PC-9 (cell line): ENCODE measurements at regions not wholly inside any gene's neighbourhood (a gene's known extent, or its start where the extent isn't known, plus 50 kb on each side); places are given as distances from the start of the nearest gene placed in this dataset.

Source experiments
- BruUV-seq: library from RNA; stranded (reverse); fragments of 400-500 nt; replicated peaks from 2 replicates; lab custom pipeline; 2021; lab: Mats Ljungman, UMichigan
- CTCF ChIA-PET: fragments of 300-600 bp; sonication (Branson Sonifier 250); formaldehyde crosslinking; loops from one replicate; lab custom pipeline; 2022; ENCODE audit warnings: antibody characterized with exemption; lab: Charles Lee
- POLR2A ChIA-PET: fragments of 300-600 bp; sonication (Branson Sonifier 250); formaldehyde crosslinking; loops from one replicate; lab custom pipeline; 2022; ENCODE audit warnings: antibody characterized with exemption; ENCODE audit not compliant: unreplicated experiment; lab: Charles Lee
- DNase-seq, 2 experiments: peaks; one replicate each; pipeline versions ENCODE4 v3.0.0 to v3.0.0-alpha.2; 2015 to 2022; ENCODE audit warnings: mixed read lengths in 1 of 2
- H2AFZ ChIP-seq: fragments of 200-600 bp; sonication (generic); 2 replicates; pipeline ENCODE4 v1.8.1; 2017; ENCODE audit warnings: antibody characterized with exemption
- H3F3A ChIP-seq: fragments of 200-600 bp; sonication (generic); 2 replicates; pipeline ENCODE4 v1.8.1; 2017; ENCODE audit warnings: antibody characterized with exemption, mild to moderate bottlenecking, low read depth; ENCODE audit not compliant: insufficient read depth
- H3K27ac ChIP-seq: fragments of 200-600 bp; sonication (generic); 2 replicates; pipeline ENCODE4 v1.6.1; 2016; ENCODE audit warnings: mixed run types
- H3K27me3 ChIP-seq: fragments of 200-600 bp; sonication (generic); 2 replicates; pipeline ENCODE4 v1.6.1; 2016; ENCODE audit warnings: low read depth, mixed run types; ENCODE audit not compliant: insufficient read depth
- H3K36me3 ChIP-seq: fragments of 200-600 bp; sonication (generic); 2 replicates; pipeline ENCODE4 v1.6.1; 2016; ENCODE audit warnings: low read depth, mixed run types
- H3K4me1 ChIP-seq: fragments of 200-600 bp; sonication (generic); replicated peaks from 2 replicates; pipeline ENCODE4 v1.6.1; 2016; ENCODE audit warnings: mixed run types; ENCODE audit not compliant: insufficient read depth
- H3K4me2 ChIP-seq: fragments of 200-600 bp; sonication (generic); 2 replicates; pipeline ENCODE4 v1.6.1; 2017; ENCODE audit warnings: mixed run types
- H3K4me3 ChIP-seq: fragments of 200-600 bp; sonication (generic); 2 replicates; pipeline ENCODE4 v1.6.1; 2016; ENCODE audit warnings: mixed run types
- H3K79me2 ChIP-seq: fragments of 200-600 bp; sonication (generic); 2 replicates; pipeline ENCODE4 v1.6.1; 2017; ENCODE audit warnings: low read depth, mixed run types
- H3K9me2 ChIP-seq: fragments of 200-600 bp; sonication (generic); 2 replicates; pipeline ENCODE4 v1.8.1; 2017; ENCODE audit warnings: mild to moderate bottlenecking; ENCODE audit not compliant: insufficient read depth
- H3K9me3 ChIP-seq: fragments of 200-600 bp; sonication (generic); 2 replicates; pipeline ENCODE4 v1.8.1; 2016; ENCODE audit warnings: low read depth; ENCODE audit not compliant: insufficient read depth
- H4K20me1 ChIP-seq: fragments of 200-600 bp; sonication (generic); 2 replicates; pipeline ENCODE4 v1.8.1; 2017; ENCODE audit not compliant: insufficient read depth
- EZH2 ChIP-seq: fragments of 200-600 bp; sonication (generic); IDR thresholded peaks from 2 replicates; pipeline ENCODE4 v1.8.0; 2017; ENCODE audit warnings: antibody characterized with exemption, low read depth
- intact Hi-C: fragments of 100-400 bp; cut with micrococcal nuclease; formaldehyde crosslinking; loops from one replicate; pipeline ENCODE4 v1.10.0; 2022; ENCODE audit not compliant: unreplicated experiment
- TF ChIP-seq, protein P1 (sequence below): fragments of 200-600 bp; sonication (generic); conservative IDR thresholded peaks from 2 replicates; pipeline ENCODE4 v1.6.1; 2017; ENCODE audit warnings: mixed run types, antibody characterized with exemption, mild to moderate bottlenecking, moderate library complexity

DNA sequence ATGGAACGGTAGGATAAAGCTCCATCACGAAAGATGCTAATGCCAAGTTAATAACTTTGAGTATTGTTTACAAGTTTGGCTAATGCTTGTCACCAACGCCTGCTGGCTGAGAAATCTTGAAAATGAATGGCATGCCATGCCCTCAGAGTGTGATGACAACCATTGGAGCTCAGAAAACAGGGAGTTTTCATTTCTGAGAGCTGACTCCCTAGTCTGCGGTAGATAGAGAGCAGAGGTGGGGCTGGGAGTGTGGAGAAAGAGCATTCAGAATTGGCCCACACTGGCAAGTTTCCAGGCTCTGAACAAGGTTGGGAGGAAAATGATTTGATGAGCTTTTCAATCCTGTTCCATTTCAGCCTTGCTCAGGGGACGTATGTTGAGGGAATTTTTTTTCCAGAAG lies 183.9 kb downstream of the CPEB2 start:
- Histone ChIP-seq H3K4me1 (0 out of 2 replicates have a peak, but pooled peaks cover 9% of the 10 kb centered on the region), H3K4me3 (no peak overlapping the region), H3K36me3 (no peaks in the 10 kb centered on the region), H3K9me2 (no peaks in the 10 kb centered on the region), H4K20me1 (no peaks in the 10 kb centered on the region), H3K9me3 (no peaks in the 10 kb centered on the region), H2AFZ (no peak overlapping the region), H3K79me2 (no peaks in the 10 kb centered on the region), H3K27ac (no peak overlapping the region), H3F3A (no peaks in the 10 kb centered on the region), H3K4me2 (no peak overlapping the region), H3K27me3 (no peaks in the 10 kb centered on the region)
- CTCF ChIA-PET: no interaction called here
- TF ChIP-seq EZH2: no peak
- TF ChIP-seq, protein P1, sequence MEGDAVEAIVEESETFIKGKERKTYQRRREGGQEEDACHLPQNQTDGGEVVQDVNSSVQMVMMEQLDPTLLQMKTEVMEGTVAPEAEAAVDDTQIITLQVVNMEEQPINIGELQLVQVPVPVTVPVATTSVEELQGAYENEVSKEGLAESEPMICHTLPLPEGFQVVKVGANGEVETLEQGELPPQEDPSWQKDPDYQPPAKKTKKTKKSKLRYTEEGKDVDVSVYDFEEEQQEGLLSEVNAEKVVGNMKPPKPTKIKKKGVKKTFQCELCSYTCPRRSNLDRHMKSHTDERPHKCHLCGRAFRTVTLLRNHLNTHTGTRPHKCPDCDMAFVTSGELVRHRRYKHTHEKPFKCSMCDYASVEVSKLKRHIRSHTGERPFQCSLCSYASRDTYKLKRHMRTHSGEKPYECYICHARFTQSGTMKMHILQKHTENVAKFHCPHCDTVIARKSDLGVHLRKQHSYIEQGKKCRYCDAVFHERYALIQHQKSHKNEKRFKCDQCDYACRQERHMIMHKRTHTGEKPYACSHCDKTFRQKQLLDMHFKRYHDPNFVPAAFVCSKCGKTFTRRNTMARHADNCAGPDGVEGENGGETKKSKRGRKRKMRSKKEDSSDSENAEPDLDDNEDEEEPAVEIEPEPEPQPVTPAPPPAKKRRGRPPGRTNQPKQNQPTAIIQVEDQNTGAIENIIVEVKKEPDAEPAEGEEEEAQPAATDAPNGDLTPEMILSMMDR: no peak
- no TSS peak for BruUV-seq
- intact Hi-C loops: no loop called here
- POLR2A ChIA-PET: interaction anchor here (0.5 kb wide), 1 partner anchor 666 kb away, joined by 3 read pairs; no protein-coding TSS in a partner anchor
- no peak for DNase-seq

DNA sequence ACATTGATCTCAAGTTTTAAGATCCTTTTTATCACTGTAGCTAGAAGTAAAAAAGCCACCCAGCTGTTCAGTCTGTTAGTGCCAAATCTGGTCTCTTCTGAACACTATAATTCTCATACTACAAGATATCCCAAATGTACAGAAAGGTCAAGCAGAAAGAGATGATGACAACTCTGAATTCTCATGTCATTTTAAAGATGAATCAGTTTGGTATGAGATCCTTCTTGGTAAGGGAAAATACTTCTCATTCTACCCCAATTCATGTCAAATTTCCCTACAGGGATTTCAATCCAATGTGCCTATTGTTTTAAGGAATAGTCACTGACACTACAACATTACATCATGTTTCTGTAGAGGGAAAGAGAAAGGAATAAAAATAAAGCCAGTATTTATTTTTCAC lies 184.5 kb downstream of the CPEB2 start:
- intact Hi-C loops: no loop called here
- Histone ChIP-seq H3K4me1 (0 out of 2 replicates have a peak, but pooled peaks cover 9% of the 10 kb centered on the region), H2AFZ (no peak overlapping the region), H3F3A (no peaks in the 10 kb centered on the region), H3K4me2 (no peak overlapping the region), H3K27me3 (no peaks in the 10 kb centered on the region), H3K79me2 (no peaks in the 10 kb centered on the region), H3K4me3 (no peak overlapping the region), H3K36me3 (no peaks in the 10 kb centered on the region), H3K9me2 (no peaks in the 10 kb centered on the region), H3K27ac (no peak overlapping the region), H4K20me1 (no peaks in the 10 kb centered on the region), H3K9me3 (no peaks in the 10 kb centered on the region)
- no peak for DNase-seq
- BruUV-seq: no TSS peak
- CTCF ChIA-PET: no interaction called here
- POLR2A ChIA-PET: no interaction called here
- no peak for TF ChIP-seq EZH2
- TF ChIP-seq, protein P1: no peak

DNA sequence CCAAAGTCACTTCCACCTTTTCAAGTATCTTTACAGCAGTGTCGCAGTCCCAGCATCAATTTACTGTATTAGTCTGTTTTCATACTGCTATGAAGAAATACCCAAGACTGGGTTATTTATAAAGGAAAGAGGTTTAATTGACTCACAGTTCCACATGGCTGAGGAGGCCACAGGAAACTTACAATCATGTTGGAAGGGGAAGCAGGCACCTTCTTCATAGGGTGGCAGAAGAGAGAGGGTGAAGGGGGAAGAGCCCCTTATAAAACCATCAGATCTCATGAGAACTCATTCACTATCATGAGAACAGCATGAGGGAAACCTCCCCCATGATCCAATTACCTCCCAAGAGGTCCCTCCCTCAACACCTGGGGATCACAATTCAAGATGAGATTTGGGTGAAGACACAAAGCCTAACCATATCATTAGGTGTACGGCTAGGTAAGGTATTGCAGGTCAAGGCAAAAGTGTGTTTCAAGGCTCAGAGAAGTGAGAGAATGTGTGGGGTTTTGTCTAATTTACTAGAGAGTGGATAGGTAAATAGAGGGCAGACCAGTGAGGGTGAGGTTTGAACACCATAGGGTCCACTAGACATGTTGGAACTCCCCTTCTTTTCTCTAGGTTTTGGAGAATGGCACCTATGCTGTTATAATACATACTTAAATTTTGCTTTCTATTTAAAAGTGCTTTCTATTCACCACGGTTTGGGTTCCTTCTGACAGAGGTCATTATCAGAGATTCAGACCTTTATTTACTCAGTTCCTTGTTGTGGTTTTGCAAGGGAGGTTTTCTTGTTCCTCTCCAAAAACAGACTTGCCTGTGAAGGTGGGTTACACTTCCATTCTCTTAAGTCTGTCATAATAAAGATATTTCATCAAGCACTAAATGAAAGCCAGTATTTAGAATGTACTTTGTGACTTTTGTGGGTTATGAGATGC lies 186.6 kb downstream of the CPEB2 start:
- no peaks in the 10 kb centered on the region for H3K79me2 ChIP-seq
- BruUV-seq: no TSS peak
- H3K36me3 ChIP-seq: no peaks in the 10 kb centered on the region
- H3K27me3 ChIP-seq: no peaks in the 10 kb centered on the region
- H3K9me2 ChIP-seq: no peaks in the 10 kb centered on the region
- no peaks in the 10 kb centered on the region for H3K9me3 ChIP-seq
- DNase-seq: no peak
- ChIA-PET POLR2A (no interaction called here), CTCF (no interaction called here)
- H3K4me2 ChIP-seq: no peak overlapping the region
- no peak overlapping the region for H3K4me3 ChIP-seq
- TF ChIP-seq, protein P1: no peak
- no peak for TF ChIP-seq EZH2
- no peak overlapping the region for H2AFZ ChIP-seq
- H3K27ac ChIP-seq: no peak overlapping the region
- H4K20me1 ChIP-seq: no peaks in the 10 kb centered on the region
- intact Hi-C loops: no loop called here
- no peaks in the 10 kb centered on the region for H3K4me1 ChIP-seq
- no peaks in the 10 kb centered on the region for H3F3A ChIP-seq
